Stomach (tissue), 4 donors: ENCODE measurements at regions not wholly inside any gene's neighbourhood (a gene's known extent, or its start where the extent isn't known, plus 50 kb on each side); places are given as distances from the start of the nearest gene placed in this dataset.

ENCODE experiments used
- CTCF ChIP-seq, 7 experiments: fragments of 450-650 bp in 4 of 7; fragments of 200-600 bp in 3 of 7; sonication (generic) in 3 of 7; IDR thresholded peaks; one replicate each; pipeline ENCODE4 v1.5.1; 2016 to 2019; ENCODE audit warnings: antibody characterized with exemption in 7 of 7, control low read depth in 2 of 7, mild to moderate bottlenecking in 1 of 7
- EP300 ChIP-seq: sonication (generic); formaldehyde crosslinking; IDR thresholded peaks from one replicate; pipeline ENCODE4 v1.6.1; 2017; ENCODE audit warnings: antibody characterized with exemption
- POLR2A ChIP-seq, 4 donors: fragments of 450-650 bp; IDR thresholded peaks; one replicate each; pipeline ENCODE4 v1.6.1; 2016; ENCODE audit warnings: antibody characterized with exemption in 4 of 4, control low read depth in 2 of 4, mild to moderate bottlenecking in 1 of 4, moderate library complexity in 1 of 4

DNA sequence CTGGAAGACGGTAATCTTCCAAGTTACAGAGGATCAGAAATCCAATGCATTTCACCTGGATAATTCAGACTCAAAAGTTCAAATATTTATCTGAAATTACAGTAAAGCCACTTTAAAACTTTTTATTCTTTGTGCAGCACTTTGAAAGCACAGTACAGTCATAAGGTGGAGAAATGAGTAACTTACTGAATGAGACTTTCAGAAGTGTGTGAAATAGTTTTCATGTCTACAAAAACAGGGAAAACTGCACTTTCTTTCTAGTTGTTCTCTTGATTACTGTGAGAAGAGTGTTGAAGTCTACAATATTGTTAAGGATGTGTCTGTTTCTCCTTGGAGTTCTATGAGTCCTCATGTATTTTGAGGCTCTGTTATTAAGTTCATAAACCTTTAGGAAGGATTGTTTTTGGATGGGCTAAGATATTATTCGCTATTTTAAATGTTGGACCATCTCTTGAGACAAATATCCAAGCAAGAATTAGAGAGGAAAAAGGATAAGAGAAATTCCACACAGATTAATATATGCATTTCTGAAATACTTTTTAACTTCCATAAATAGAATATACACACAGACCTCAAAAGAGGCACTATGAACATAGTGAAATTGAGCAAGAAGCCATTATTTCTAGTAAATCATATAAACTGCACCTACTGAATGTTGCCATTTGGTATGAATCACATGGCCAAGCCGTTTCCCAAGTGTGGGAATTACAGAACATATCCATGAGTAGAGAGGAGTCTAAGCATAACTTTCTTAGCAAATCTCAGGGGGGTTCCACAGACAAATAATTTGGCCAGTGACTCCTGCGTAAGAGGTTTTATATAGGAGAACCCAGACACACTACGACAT lies 83.6 kb upstream of the PLEKHM1 start:
- TF ChIP-seq EP300 (no peak), CTCF (IDR thresholded peaks at IDR 0.05) (no peak), POLR2A (IDR thresholded peaks at IDR 0.05) (no peak)
